H1 (cell line): ENCODE measurements at regions not wholly inside any gene's neighbourhood (a gene's known extent, or its start where the extent isn't known, plus 50 kb on each side); places are given as distances from the start of the nearest gene placed in this dataset.

Source experiments
- CTCF ChIA-PET: fragments of 300-600 bp; sonication (Branson Sonifier 250); formaldehyde crosslinking; loops from one replicate; lab custom pipeline; 2021; ENCODE audit not compliant: partially characterized antibody; lab: Charles Lee
- POLR2A ChIA-PET: fragments of 300-600 bp; sonication (Branson Sonifier 250); formaldehyde crosslinking; loops from one replicate; lab custom pipeline; 2021; ENCODE audit warnings: inconsistent platforms; ENCODE audit not compliant: partially characterized antibody; lab: Charles Lee
- DNase-seq, 2 experiments: peaks; one replicate each; pipeline versions ENCODE4 v3.0.0 to v3.0.0-alpha.2; 2010 to 2022; ENCODE audit warnings: low spot score in 2 of 2, low read depth in 1 of 2, mixed read lengths in 1 of 2
- FAIRE-seq: peaks from 2 replicates; lab custom pipeline; 2011; peaks lifted over from hg19 to GRCh38; lab: Jason Lieb, UNC
- H2AFZ ChIP-seq: 2 replicates; pipeline ENCODE4 v1.8.1; 2012; ENCODE audit warnings: low read length, inconsistent platforms
- H2AK5ac ChIP-seq: 2 replicates; pipeline ENCODE4 v1.6.1; 2013; ENCODE audit warnings: low read depth, low read length
- H2BK120ac ChIP-seq: replicated peaks from 2 replicates; pipeline ENCODE3; 2013; ENCODE audit warnings: low read depth, low read length, inconsistent platforms
- H2BK12ac ChIP-seq: 2 replicates; pipeline ENCODE4 v1.6.1; 2013; ENCODE audit warnings: low read depth, low read length
- H2BK15ac ChIP-seq: 2 replicates; pipeline ENCODE4 v1.6.1; 2013; ENCODE audit warnings: low read length
- H2BK20ac ChIP-seq: 2 replicates; pipeline ENCODE4 v1.6.1; 2013; ENCODE audit warnings: low read length
- H2BK5ac ChIP-seq: 2 replicates; pipeline ENCODE4 v1.6.1; 2013; ENCODE audit warnings: low read depth, low read length
- H3K14ac ChIP-seq: 2 replicates; pipeline ENCODE4 v1.6.1; 2013; ENCODE audit warnings: inconsistent platforms; ENCODE audit not compliant: insufficient read length
- H3K18ac ChIP-seq: 2 replicates; pipeline ENCODE4 v1.6.1; 2013; ENCODE audit warnings: low read length; ENCODE audit errors: extremely low read depth
- H3K23ac ChIP-seq: 2 replicates; pipeline ENCODE4 v1.6.1; 2013; ENCODE audit warnings: inconsistent platforms; ENCODE audit not compliant: insufficient read length
- H3K23me2 ChIP-seq: 2 replicates; pipeline ENCODE4 v1.6.1; 2013; ENCODE audit warnings: low read depth, low read length
- H3K27ac ChIP-seq: 2 replicates; pipeline ENCODE4 v1.6.1; 2011; ENCODE audit warnings: low read depth, low read length, inconsistent platforms
- H3K27me3 ChIP-seq, 4 experiments: replicated peaks in 1 of 4; 1 replicate in 1 of 4; 2 replicates in 3 of 4; pipeline versions ENCODE4 v1.6.1 to v1.8.1; 2011 to 2013; ENCODE audit warnings: low read length in 3 of 4, mild to moderate bottlenecking in 3 of 4, inconsistent platforms in 2 of 4, mixed read lengths in 2 of 4, moderate library complexity in 1 of 4; ENCODE audit not compliant: control insufficient read depth in 3 of 4, insufficient read depth in 3 of 4; ENCODE audit errors: extremely low read depth in 1 of 4
- H3K36me3 ChIP-seq, 4 experiments: 2 replicates each; pipeline versions ENCODE4 v1.6.1 to v1.8.1; 2011 to 2013; ENCODE audit warnings: mild to moderate bottlenecking in 4 of 4, low read length in 3 of 4, moderate library complexity in 2 of 4, control low read depth in 1 of 4, inconsistent platforms in 1 of 4; ENCODE audit not compliant: insufficient read depth in 4 of 4, control insufficient read depth in 2 of 4
- H3K4ac ChIP-seq: replicated peaks from 2 replicates; pipeline ENCODE3; 2013; ENCODE audit warnings: low read length, low read depth, mixed read lengths, inconsistent platforms; ENCODE audit not compliant: insufficient read length
- H3K4me1 ChIP-seq, 4 experiments: replicated peaks in 1 of 4; 1 replicate in 1 of 4; 2 replicates in 3 of 4; pipeline versions ENCODE4 v1.6.1 to v1.8.1; 2011 to 2013; ENCODE audit warnings: low read length in 3 of 4, inconsistent platforms in 2 of 4, mixed read lengths in 1 of 4; ENCODE audit not compliant: insufficient read depth in 4 of 4, control insufficient read depth in 3 of 4
- H3K4me2 ChIP-seq, 2 experiments: 2 replicates each; pipeline versions ENCODE4 v1.6.1 to v1.8.1; 2011 to 2013; ENCODE audit warnings: low read depth in 2 of 2, low read length in 2 of 2, control low read depth in 1 of 2, inconsistent platforms in 1 of 2, mild to moderate bottlenecking in 1 of 2; ENCODE audit not compliant: insufficient read depth in 1 of 2
- H3K4me3 ChIP-seq, 4 experiments: fragments of 200-600, 300-600 bp in 1 of 4; sonication (generic), shearing (Covaris generic), sonication (Bioruptor Twin) in 1 of 4; 2 replicates each; pipeline versions ENCODE4 v1.5.1 to v1.8.1; 2011 to 2016; ENCODE audit warnings: low read length in 4 of 4, low read depth in 3 of 4, control low read depth in 2 of 4, inconsistent platforms in 2 of 4, mild to moderate bottlenecking in 2 of 4, mixed read lengths in 1 of 4, moderate library complexity in 1 of 4; ENCODE audit not compliant: insufficient read depth in 2 of 4; ENCODE audit errors: extremely low read depth in 1 of 4
- H3K56ac ChIP-seq: replicated peaks from 2 replicates; pipeline ENCODE3; 2013; ENCODE audit warnings: low read depth, mild to moderate bottlenecking, mixed read lengths, low read length, inconsistent platforms; ENCODE audit not compliant: insufficient read length
- H3K79me1 ChIP-seq: 2 replicates; pipeline ENCODE4 v1.6.1; 2013; ENCODE audit warnings: low read depth, low read length, control low read depth
- H3K79me2 ChIP-seq, 2 experiments: 2 replicates each; pipeline versions ENCODE4 v1.6.1 to v1.8.1; 2012 to 2013; ENCODE audit warnings: low read length in 2 of 2, mild to moderate bottlenecking in 2 of 2, inconsistent platforms in 1 of 2; ENCODE audit not compliant: insufficient read depth in 2 of 2, control insufficient read depth in 1 of 2
- H3K9ac ChIP-seq, 4 experiments: replicated peaks in 1 of 4; 1 replicate in 1 of 4; 2 replicates in 3 of 4; pipeline versions ENCODE4 v1.6.1 to v1.8.1; 2011 to 2013; ENCODE audit warnings: low read depth in 3 of 4, low read length in 3 of 4, control low read depth in 2 of 4, mild to moderate bottlenecking in 2 of 4, moderate library complexity in 2 of 4, inconsistent platforms in 1 of 4; ENCODE audit errors: extremely low read depth in 1 of 4
- H3K9me3 ChIP-seq, 2 experiments: 2 replicates each; pipeline versions ENCODE4 v1.6.1 to v1.8.1; 2012 to 2013; ENCODE audit warnings: mild to moderate bottlenecking in 2 of 2, moderate library complexity in 2 of 2, control low read depth in 1 of 2, inconsistent platforms in 1 of 2, low read depth in 1 of 2, low read length in 1 of 2, mixed read lengths in 1 of 2; ENCODE audit not compliant: insufficient read depth in 2 of 2
- H4K20me1 ChIP-seq, 2 experiments: replicated peaks in 1 of 2; 2 replicates each; pipeline versions ENCODE3 to v1.8.1; 2011 to 2013; ENCODE audit warnings: inconsistent platforms in 2 of 2, low read length in 2 of 2, mild to moderate bottlenecking in 1 of 2; ENCODE audit not compliant: insufficient read depth in 2 of 2, control insufficient read depth in 1 of 2
- H4K5ac ChIP-seq: 2 replicates; pipeline ENCODE4 v1.6.1; 2013; ENCODE audit warnings: low read length, low read depth, mixed read lengths, inconsistent platforms; ENCODE audit not compliant: insufficient read length
- H4K8ac ChIP-seq: 2 replicates; pipeline ENCODE4 v1.8.0; 2013; ENCODE audit warnings: mild to moderate bottlenecking, moderate library complexity, low read length, inconsistent platforms; ENCODE audit not compliant: insufficient read depth; ENCODE audit errors: extremely low read depth
- H4K91ac ChIP-seq: replicated peaks from 2 replicates; pipeline ENCODE3; 2013; ENCODE audit warnings: low read length, mixed read lengths, inconsistent platforms; ENCODE audit not compliant: insufficient read length
- ASH2L ChIP-seq: fragments of 200-600, 300-600 bp; sonication (generic); IDR thresholded peaks from one replicate; pipeline ENCODE4 v1.7.1; 2017; ENCODE audit warnings: low read length
- CHD1 ChIP-seq: IDR thresholded peaks from 2 replicates; pipeline ENCODE4 v1.6.1; 2012; ENCODE audit warnings: low read depth, low read length, improper control_type of control experiment
- FOSL1 ChIP-seq: IDR thresholded peaks from 2 replicates; pipeline ENCODE4 v1.6.1; 2011; ENCODE audit warnings: mild to moderate bottlenecking, low read depth, low read length, moderate library complexity; ENCODE audit not compliant: insufficient read depth
- WGBS, 2 experiments: shearing (Covaris generic) in 1 of 2; methylation state at CpG; one replicate each; pipeline versions ENCODE4 v1.1.6 to v1.1.7; 2013 to 2015; ENCODE audit warnings: low lambda C conversion rate in 2 of 2, mixed read lengths in 2 of 2, inconsistent platforms in 1 of 2, low coverage in 1 of 2, missing lambda C conversion rate in 1 of 2; ENCODE audit not compliant: insufficient replicate concordance in 2 of 2, insufficient coverage in 1 of 2, insufficient read length in 1 of 2; ENCODE audit errors: extremely low coverage in 1 of 2, missing lambda C conversion rate in 1 of 2; 5-methylcytosine and 5-hydroxymethylcytosine counted together

DNA sequence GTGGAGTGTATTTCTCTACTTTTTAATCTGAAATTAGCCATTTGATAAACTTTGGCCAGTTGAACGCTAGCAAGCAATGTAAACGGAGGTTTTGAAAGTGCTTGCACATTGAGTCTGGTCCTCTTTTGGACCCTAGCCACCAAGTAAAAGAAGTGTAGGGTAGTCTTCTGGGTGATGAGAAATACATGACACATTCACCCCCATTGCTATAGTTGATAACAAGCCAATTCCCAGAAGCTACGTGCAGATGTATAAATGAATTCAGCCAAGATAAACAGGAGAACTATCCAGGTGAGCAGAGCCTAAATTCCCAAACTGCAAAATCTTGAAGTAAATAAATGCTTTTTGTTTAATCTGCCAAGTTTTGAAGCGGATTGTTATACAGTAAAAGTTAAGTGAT is 965.4 kb upstream of the GRIA3 start:
- POLR2A ChIA-PET: interaction anchor here (3.4 kb wide), 1 partner anchor 12 kb away, joined by 18 read pairs; no protein-coding TSS in a partner anchor
- H3K23me2 ChIP-seq: no peaks in the 10 kb centered on the region; the same call in 1 of the 2 replicates
- no peak overlapping the region for H4K8ac ChIP-seq
- WGBS, 2 experiments: 95% methylated on average over 2 of the region's 4 CpGs; no CpG with 5 or more reads in 1 of the 2 experiments
- TF ChIP-seq ASH2L (no peak), FOSL1 (no peak), CHD1 (no peak)
- TF ChIP-seq, all 59 proteins: peak for 0
- no peak overlapping the region for H3K9ac ChIP-seq
- H2BK5ac ChIP-seq: no peak overlapping the region; the same call in 1 of the 2 replicates
- H3K18ac ChIP-seq: no peak overlapping the region; the same call in 1 of the 2 replicates
- FAIRE-seq: peak; percentile 13
- CTCF ChIA-PET: no interaction called here
- H2BK12ac ChIP-seq: no peak overlapping the region
- no peak overlapping the region for H4K91ac ChIP-seq
- H2BK20ac ChIP-seq: peak overlapping the region; percentile 34; the same call in 1 of the 2 replicates
- no peak overlapping the region for H2AFZ ChIP-seq
- H3K79me2 ChIP-seq: peaks cover 0 to 9% of the 10 kb centered on the region in 2 experiments; a peak in 2 of 4 replicates
- peaks cover 0 to 14% (median 5%) of the 10 kb centered on the region in 4 experiments; a peak in 6 of 7 replicates for H3K4me1 ChIP-seq
- H3K9me3 ChIP-seq: no peaks in the 10 kb centered on the region
- no peak overlapping the region for H2AK5ac ChIP-seq
- H3K4ac ChIP-seq: no peak overlapping the region
- no peak overlapping the region for H3K4me3 ChIP-seq
- no peak overlapping the region for H3K4me2 ChIP-seq
- no peak overlapping the region for H3K27ac ChIP-seq
- H3K27me3 ChIP-seq: no peaks in the 10 kb centered on the region
- DNase-seq: no peak
- no peaks in the 10 kb centered on the region for H3K36me3 ChIP-seq
- no peaks in the 10 kb centered on the region for H4K20me1 ChIP-seq
- H4K5ac ChIP-seq: no peak overlapping the region
- no peak overlapping the region for H3K23ac ChIP-seq
- peak overlapping the region; percentile 92 for H2BK120ac ChIP-seq
- H3K79me1 ChIP-seq: no peaks in the 10 kb centered on the region
- no peak overlapping the region for H3K14ac ChIP-seq
- no peak overlapping the region for H3K56ac ChIP-seq
- no peak overlapping the region for H2BK15ac ChIP-seq
